SK-N-SH (cell line): ENCODE measurements at regions not wholly inside any gene's neighbourhood (a gene's known extent, or its start where the extent isn't known, plus 50 kb on each side); places are given as distances from the start of the nearest gene placed in this dataset.
"Not testable (repeated sequence)": the region's sequence is repeated elsewhere in the genome, so short reads cannot be mapped to it uniquely, and the experiment has no call there.

Experiments
- CTCF ChIA-PET: fragments of 300-600, 350-600 bp; formaldehyde crosslinking; extraction: SDS; loops from one replicate; lab custom pipeline; 2021; lab: Yijun Ruan, JAX
- POLR2A ChIA-PET: fragments of 350-600 bp; sonication (Branson Sonifier 250); formaldehyde crosslinking; extraction: SDS; loops from one replicate; lab custom pipeline; 2020; ENCODE audit warnings: antibody characterized with exemption, inconsistent platforms; lab: Yijun Ruan, JAX
- DNase-seq: peaks from one replicate; pipeline ENCODE4 v3.0.0; 2012
- H2AFZ ChIP-seq: fragments of 200-600 bp; sonication (generic); 2 replicates; pipeline ENCODE4 v1.8.1; 2016; ENCODE audit warnings: antibody characterized with exemption, mild to moderate bottlenecking, low read depth
- H3F3A ChIP-seq: fragments of 200-600 bp; sonication (generic); replicated peaks from 2 replicates; pipeline ENCODE3; 2016; ENCODE audit warnings: antibody characterized with exemption, mild to moderate bottlenecking; ENCODE audit not compliant: insufficient read depth
- H3K27ac ChIP-seq, 2 experiments: fragments of 200-500 bp in 1 of 2; fragments of 200-600 bp in 1 of 2; sonication (Bioruptor generic) in 1 of 2; sonication (generic), shearing (Covaris generic) in 1 of 2; 2 replicates each; pipeline versions ENCODE4 v1.5.1 to v1.6.1; 2014 to 2016; ENCODE audit warnings: low read depth in 2 of 2, inconsistent platforms in 1 of 2, low read length in 1 of 2, mild to moderate bottlenecking in 1 of 2, mixed read lengths in 1 of 2
- H3K27me3 ChIP-seq: fragments of 200-600 bp; sonication (generic), shearing (Covaris generic); 2 replicates; pipeline ENCODE4 v1.6.1; 2016; ENCODE audit warnings: mixed run types; ENCODE audit not compliant: insufficient read depth
- H3K36me3 ChIP-seq, 2 experiments: fragments of 200-500 bp in 1 of 2; fragments of 200-600 bp in 1 of 2; sonication (Bioruptor generic) in 1 of 2; sonication (generic) in 1 of 2; replicated peaks in 1 of 2; 2 replicates each; pipeline versions ENCODE3 to v1.5.1; 2014 to 2016; ENCODE audit warnings: low read length in 1 of 2, mild to moderate bottlenecking in 1 of 2; ENCODE audit not compliant: insufficient read depth in 2 of 2, control insufficient read depth in 1 of 2
- H3K4me1 ChIP-seq, 2 experiments: fragments of 200-500 bp in 1 of 2; fragments of 200-600 bp in 1 of 2; sonication (Bioruptor generic) in 1 of 2; sonication (generic), shearing (Covaris generic) in 1 of 2; 2 replicates each; pipeline versions ENCODE4 v1.5.1 to v1.6.1; 2014 to 2016; ENCODE audit warnings: low read depth in 1 of 2, low read length in 1 of 2, mixed run types in 1 of 2; ENCODE audit not compliant: insufficient read depth in 2 of 2, control insufficient read depth in 1 of 2
- H3K4me2 ChIP-seq: fragments of 200-600 bp; sonication (generic), shearing (Covaris generic); 2 replicates; pipeline ENCODE4 v1.6.1; 2017; ENCODE audit warnings: mixed run types
- H3K4me3 ChIP-seq, 2 experiments: fragments of 200-500 bp in 1 of 2; fragments of 200-600 bp in 1 of 2; sonication (Bioruptor generic) in 1 of 2; sonication (generic), shearing (Covaris generic) in 1 of 2; 2 replicates each; pipeline versions ENCODE4 v1.5.1 to v1.8.1; 2014 to 2016; ENCODE audit warnings: low read depth in 2 of 2, inconsistent platforms in 1 of 2, low read length in 1 of 2, mild to moderate bottlenecking in 1 of 2, mixed read lengths in 1 of 2, moderate library complexity in 1 of 2
- H3K79me2 ChIP-seq: fragments of 200-600 bp; sonication (generic); 2 replicates; pipeline ENCODE4 v1.8.1; 2017; ENCODE audit warnings: mild to moderate bottlenecking; ENCODE audit not compliant: insufficient read depth
- H3K9ac ChIP-seq: fragments of 200-600 bp; sonication (generic); 2 replicates; pipeline ENCODE4 v1.6.1; 2017; ENCODE audit warnings: mixed run types
- H3K9me2 ChIP-seq: fragments of 200-600 bp; sonication (generic); 2 replicates; pipeline ENCODE4 v1.6.1; 2017; ENCODE audit warnings: mixed run types
- H3K9me3 ChIP-seq: fragments of 200-600 bp; sonication (generic); 2 replicates; pipeline ENCODE4 v1.6.1; 2017; ENCODE audit warnings: mixed run types, mild to moderate bottlenecking, moderate library complexity
- H4K20me1 ChIP-seq: fragments of 200-600 bp; sonication (generic); 2 replicates; pipeline ENCODE4 v1.6.1; 2017; ENCODE audit warnings: mild to moderate bottlenecking, mixed run types; ENCODE audit not compliant: insufficient read depth
- FOXM1 ChIP-seq: IDR thresholded peaks from 2 replicates; pipeline ENCODE4 v1.4.0; 2012; ENCODE audit warnings: low read depth, mild to moderate bottlenecking
- GATA2 ChIP-seq: sonication (generic); formaldehyde crosslinking; IDR thresholded peaks from 2 replicates; pipeline ENCODE4 v1.5.0; 2020; ENCODE audit warnings: mild to moderate bottlenecking, missing genetic modification reagents
- JUND ChIP-seq: IDR thresholded peaks from 2 replicates; pipeline ENCODE4 v1.4.0; 2012
- MAX ChIP-seq: IDR thresholded peaks from 2 replicates; pipeline ENCODE4 v1.4.0; 2012; ENCODE audit warnings: low read depth
- MEF2A ChIP-seq: IDR thresholded peaks from 2 replicates; pipeline ENCODE4 v1.4.0; 2012; ENCODE audit warnings: low read depth, borderline replicate concordance
- MXI1 ChIP-seq: IDR thresholded peaks from 2 replicates; pipeline ENCODE4 v1.6.1; 2012; ENCODE audit warnings: mild to moderate bottlenecking, low read depth, low read length, improper control_type of control experiment
- RCOR1 ChIP-seq: fragments of 150-350 bp; IDR thresholded peaks from 2 replicates; pipeline ENCODE4 v1.6.1; 2017; ENCODE audit warnings: antibody characterized with exemption, low read length
- REST ChIP-seq: IDR thresholded peaks from 2 replicates; pipeline ENCODE4 v1.6.1; 2012; ENCODE audit warnings: mild to moderate bottlenecking, low read depth, low read length, moderate library complexity
- RXRA ChIP-seq: IDR thresholded peaks from 2 replicates; pipeline ENCODE4 v1.4.0; 2012; ENCODE audit warnings: low read depth, mild to moderate bottlenecking, borderline replicate concordance
- TAF1 ChIP-seq: IDR thresholded peaks from 2 replicates; pipeline ENCODE4 v1.6.1; 2012; ENCODE audit warnings: low read depth, mild to moderate bottlenecking, low read length, moderate library complexity, borderline replicate concordance
- YY1 ChIP-seq: IDR thresholded peaks from 2 replicates; pipeline ENCODE4 v1.4.0; 2012; ENCODE audit warnings: low read depth, mild to moderate bottlenecking
- ZBTB33 ChIP-seq: IDR thresholded peaks from 2 replicates; pipeline ENCODE4 v1.4.0; 2012; ENCODE audit warnings: low read depth, borderline replicate concordance
- WGBS: methylation state at CpG from one replicate; pipeline ENCODE4 v1.1.6; 2017; ENCODE audit warnings: low lambda C conversion rate; 5-methylcytosine and 5-hydroxymethylcytosine counted together

GRCh38 chr22:22988785-22989184 lies 81.5 kb upstream of the GNAZ start:
- TF ChIP-seq GATA2 (CRISPR knock-in tag) (no peak), JUND (no peak), REST (no peak), RXRA (no peak), TAF1 (no peak), ZBTB33 (no peak), MAX (no peak)
- TF ChIP-seq, all 33 proteins: peak for 0
- Histone ChIP-seq H3K27ac (no peak overlapping the region), H3K4me3 (no peak overlapping the region), H3K79me2 (no peaks in the 10 kb centered on the region), H4K20me1 (no peaks in the 10 kb centered on the region), H3F3A (no peaks in the 10 kb centered on the region), H3K4me1 (no peaks in the 10 kb centered on the region), H3K27me3 (peaks cover 10% of the 10 kb centered on the region; the same call in 1 of the 2 replicates), H3K9me3 (no peaks in the 10 kb centered on the region), H3K9me2 (no peaks in the 10 kb centered on the region), H3K4me2 (no peak overlapping the region), H3K9ac (no peak overlapping the region), H2AFZ (no peak overlapping the region), H3K36me3 (no peaks in the 10 kb centered on the region)
- 20% methylated on average over 3 of the region's 3 CpGs for WGBS
- POLR2A ChIA-PET, result no interaction called here
- CTCF ChIA-PET, result no interaction called here
- DNase-seq, result no peak

GRCh38 chr22:22989856-22990255 lies 80.5 kb upstream of the GNAZ start:
- H3K27me3 ChIP-seq, result peaks cover 10% of the 10 kb centered on the region; the same call in 1 of the 2 replicates
- no peak overlapping the region for H2AFZ ChIP-seq
- no peaks in the 10 kb centered on the region for H3K4me1 ChIP-seq
- no peak overlapping the region for H3K4me2 ChIP-seq
- WGBS, result 82% methylated on average over 3 of the region's 3 CpGs
- H3K9me3 ChIP-seq, result no peaks in the 10 kb centered on the region
- H3K4me3 ChIP-seq, result no peak overlapping the region
- ChIA-PET CTCF (no interaction called here), POLR2A (no interaction called here)
- H3K79me2 ChIP-seq, result no peaks in the 10 kb centered on the region
- H3K36me3 ChIP-seq, result no peaks in the 10 kb centered on the region
- H3K27ac ChIP-seq, result no peak overlapping the region
- H3K9ac ChIP-seq, result no peak overlapping the region
- H4K20me1 ChIP-seq, result no peaks in the 10 kb centered on the region
- DNase-seq, result no peak
- no peak for TF ChIP-seq YY1
- TF ChIP-seq MEF2A, result no peak
- TF ChIP-seq RCOR1, result no peak
- no peak for TF ChIP-seq FOXM1
- no peak for TF ChIP-seq MXI1
- no peak for TF ChIP-seq GATA2 (CRISPR knock-in tag)
- H3F3A ChIP-seq, result no peaks in the 10 kb centered on the region
- H3K9me2 ChIP-seq, result no peaks in the 10 kb centered on the region

- H3K79me2 ChIP-seq, H3K4me1 ChIP-seq, H3K4me3 ChIP-seq, POLR2A ChIA-PET, H2AFZ ChIP-seq, H3K4me2 ChIP-seq, H3K27me3 ChIP-seq, H4K20me1 ChIP-seq, H3K9me3 ChIP-seq, H3K27ac ChIP-seq, H3K9ac ChIP-seq, H3K9me2 ChIP-seq, H3F3A ChIP-seq, DNase-seq, H3K36me3 ChIP-seq: not testable (repeated sequence)
- CTCF ChIA-PET, result interaction anchor here (1.2 kb wide), 1 partner anchor 15 kb away, joined by 3 read pairs; no protein-coding TSS in a partner anchor
- 33% methylated on average over 7 of the region's 7 CpGs for WGBS
Observed at GRCh38 chr22:22990711-22991505, 79.4 kb upstream of the GNAZ start.
